Superior temporal gyrus (tissue), 1 donor: ENCODE measurements at regions not wholly inside any gene's neighbourhood (a gene's known extent, or its start where the extent isn't known, plus 50 kb on each side); places are given as distances from the start of the nearest gene placed in this dataset.

Experiments used
- DNase-seq: peaks from one replicate; pipeline ENCODE4 v3.0.0-alpha.2; 2016; ENCODE audit errors: extremely low spot score

- no peak for DNase-seq
Measured at GRCh38 chr7:106419455-106420182, 134.8 kb upstream of the NAMPT start.

GRCh38 chr7:106418526-106418925, 133.7 kb upstream of the NAMPT start:
- no peak for DNase-seq

- no peak for DNase-seq
Measured at GRCh38 chr7:106418094-106418493, 133.3 kb upstream of the NAMPT start.

- no peak for DNase-seq
Measured at GRCh38 chr7:106417273-106417902, 132.6 kb upstream of the NAMPT start.

GRCh38 chr7:106416430-106416829, 131.6 kb upstream of the NAMPT start:
- DNase-seq, result no peak

GRCh38 chr7:106415433-106415832, 130.7 kb upstream of the NAMPT start:
- no peak for DNase-seq

- no peak for DNase-seq
Measured at GRCh38 chr7:106413446-106413845, 128.7 kb upstream of the NAMPT start.

- no peak for DNase-seq
Measured at GRCh38 chr7:106405697-106406141, 120.9 kb upstream of the NAMPT start.

- DNase-seq, result no peak
Measured at GRCh38 chr7:106402898-106403297, 118.1 kb upstream of the NAMPT start.

- no peak for DNase-seq
Measured at GRCh38 chr7:106400923-106401322, 116.1 kb upstream of the NAMPT start.

GRCh38 chr7:106398786-106399185, 114.0 kb upstream of the NAMPT start:
- no peak for DNase-seq

GRCh38 chr7:106397994-106398393, 113.2 kb upstream of the NAMPT start:
- DNase-seq, result no peak

GRCh38 chr7:106394526-106394925, 109.7 kb upstream of the NAMPT start:
- no peak for DNase-seq

GRCh38 chr7:106393564-106394251, 108.9 kb upstream of the NAMPT start:
- no peak for DNase-seq

GRCh38 chr7:106392590-106392989, 107.8 kb upstream of the NAMPT start:
- DNase-seq, result no peak

GRCh38 chr7:106392144-106392543, 107.4 kb upstream of the NAMPT start:
- no peak for DNase-seq

- no peak for DNase-seq
Measured at GRCh38 chr7:106386958-106387357, 102.2 kb upstream of the NAMPT start.

- DNase-seq, result no peak
Measured at GRCh38 chr7:106384373-106384772, 99.6 kb upstream of the NAMPT start.

- no peak for DNase-seq
Measured at GRCh38 chr7:106382929-106383328, 98.1 kb upstream of the NAMPT start.

- DNase-seq, result no peak
Measured at GRCh38 chr7:106382129-106382528, 97.3 kb upstream of the NAMPT start.

- no peak for DNase-seq
Measured at GRCh38 chr7:106381252-106381651, 96.5 kb upstream of the NAMPT start.

GRCh38 chr7:106377847-106378361, 93.1 kb upstream of the NAMPT start:
- DNase-seq, result no peak
